ENCODE measurements at regions not wholly inside any gene's neighbourhood (a gene's known extent, or its start where the extent isn't known, plus 50 kb on each side); places are given as distances from the start of the nearest gene placed in this dataset.

DNA sequence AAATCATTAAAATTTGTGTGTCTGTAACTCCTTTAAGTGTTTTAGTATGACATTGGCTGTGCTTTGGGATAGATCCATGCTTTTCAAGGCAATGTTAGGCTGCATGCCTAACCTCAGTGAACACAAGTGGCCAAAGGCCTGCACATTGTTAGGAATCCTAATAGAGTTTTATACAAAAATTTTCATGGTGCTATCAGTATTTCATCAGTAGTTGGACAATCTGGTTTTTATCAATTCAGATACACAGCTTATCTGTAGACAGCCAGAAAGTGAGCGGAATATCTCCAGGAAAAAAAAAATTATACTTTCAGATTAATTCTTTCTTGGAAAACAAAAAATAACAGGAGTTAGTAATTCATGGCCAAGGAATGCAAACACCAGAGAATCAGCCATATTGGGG is 324.0 kb upstream of the PDE3A start:
- TF ChIP-seq, protein P1, sequence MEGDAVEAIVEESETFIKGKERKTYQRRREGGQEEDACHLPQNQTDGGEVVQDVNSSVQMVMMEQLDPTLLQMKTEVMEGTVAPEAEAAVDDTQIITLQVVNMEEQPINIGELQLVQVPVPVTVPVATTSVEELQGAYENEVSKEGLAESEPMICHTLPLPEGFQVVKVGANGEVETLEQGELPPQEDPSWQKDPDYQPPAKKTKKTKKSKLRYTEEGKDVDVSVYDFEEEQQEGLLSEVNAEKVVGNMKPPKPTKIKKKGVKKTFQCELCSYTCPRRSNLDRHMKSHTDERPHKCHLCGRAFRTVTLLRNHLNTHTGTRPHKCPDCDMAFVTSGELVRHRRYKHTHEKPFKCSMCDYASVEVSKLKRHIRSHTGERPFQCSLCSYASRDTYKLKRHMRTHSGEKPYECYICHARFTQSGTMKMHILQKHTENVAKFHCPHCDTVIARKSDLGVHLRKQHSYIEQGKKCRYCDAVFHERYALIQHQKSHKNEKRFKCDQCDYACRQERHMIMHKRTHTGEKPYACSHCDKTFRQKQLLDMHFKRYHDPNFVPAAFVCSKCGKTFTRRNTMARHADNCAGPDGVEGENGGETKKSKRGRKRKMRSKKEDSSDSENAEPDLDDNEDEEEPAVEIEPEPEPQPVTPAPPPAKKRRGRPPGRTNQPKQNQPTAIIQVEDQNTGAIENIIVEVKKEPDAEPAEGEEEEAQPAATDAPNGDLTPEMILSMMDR (IDR thresholded peaks at IDR 0.05; ENCODE audit: low read depth, low read length) = no peak
- no peak for TF ChIP-seq EZH2phosphoT487 (IDR thresholded peaks at IDR 0.05; ENCODE audit: low read depth)

All from OCI-LY3 (cell line).